ENCODE measurements at regions not wholly inside any gene's neighbourhood (a gene's known extent, or its start where the extent isn't known, plus 50 kb on each side); places are given as distances from the start of the nearest gene placed in this dataset.
A peak's percentile ranks its signal among the peaks of the same experiment; 100 is the strongest.

DNA sequence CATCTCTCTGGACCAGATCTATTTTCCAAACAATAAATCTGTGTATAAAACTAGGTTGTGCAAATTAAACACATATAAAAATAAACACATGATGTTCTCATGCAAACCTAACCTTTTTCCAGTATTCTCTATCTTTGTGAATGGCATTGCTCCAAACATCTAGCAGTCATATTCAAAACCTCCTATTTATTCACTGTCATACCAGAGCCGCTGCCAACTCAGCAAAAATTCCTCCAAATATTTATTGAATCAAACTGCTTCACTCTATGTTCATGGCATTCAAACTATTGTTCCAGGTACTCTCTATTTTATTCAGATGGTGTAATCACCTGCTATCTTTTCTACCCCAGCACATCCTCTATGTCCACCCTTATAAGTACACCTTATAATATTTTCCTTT, 652.1 kb upstream of the RIOK2 start:
- H3K4me3 ChIP-seq (ENCODE audit: insufficient read depth, low read depth, low read length), result no peak overlapping the region
- CTCF ChIA-PET, result no interaction called here
- no peak overlapping the region for H3K4ac ChIP-seq (ENCODE audit: low read depth, low read length)
- TF ChIP-seq MAFK (IDR thresholded peaks at IDR 0.05; ENCODE audit: low read depth, low read length) (peak; percentile 82), FOS (IDR thresholded peaks at IDR 0.05; ENCODE audit: low read depth, low read length) (no peak)
- dilution Hi-C loops (cut with HindIII; ENCODE audit: low sequenced_read_pairs, unreplicated experiment), result no loop called here
- 83% methylated on average over 1 of the region's 1 CpG; no CpG with 5 or more reads in 1 of the 2 experiments for WGBS, 2 experiments (ENCODE audit: extremely low coverage in 2 of 2, insufficient read length in 1 of 2)
- DNase-seq, result no peak
- no peak overlapping the region for H2BK15ac ChIP-seq (ENCODE audit: low read depth, low read length)
- no peak overlapping the region for H3K27ac ChIP-seq (ENCODE audit: insufficient read depth, low read length)
- no peak for ATAC-seq (ENCODE audit: low read depth)
- no peak overlapping the region for H2BK120ac ChIP-seq (ENCODE audit: low read depth, low read length)
- in situ Hi-C loops (cut with MboI; ENCODE audit: low sequenced_read_pairs), result no loop called here
- no peaks in the 10 kb centered on the region; the same call in 1 of the 2 replicates for H3K9me3 ChIP-seq (ENCODE audit: control insufficient read depth, insufficient read depth, low read length)
- H3K9me1 ChIP-seq (ENCODE audit: insufficient read depth, low read length), result no peaks in the 10 kb centered on the region
- no peak overlapping the region for H3K18ac ChIP-seq (ENCODE audit: low read depth, low read length)
- H2AFZ ChIP-seq (replicated peaks; ENCODE audit: low read length, poor library complexity), result no peak overlapping the region
- no peak overlapping the region for H2AK5ac ChIP-seq (ENCODE audit: low read depth, low read length)
- POLR2A ChIA-PET (ENCODE audit: unreplicated experiment), result no interaction called here
- H3K14ac ChIP-seq (replicated peaks; ENCODE audit: low read depth, low read length), result no peak overlapping the region
- no TSS peak for BruUV-seq (replicated peaks)
- intact Hi-C loops (cut with micrococcal nuclease), result loop anchor here (10.0 kb wide), 1 partner anchor 520 kb away; no protein-coding TSS in a partner anchor
- no peak overlapping the region for H2BK20ac ChIP-seq (ENCODE audit: low read depth, low read length)
- no peaks in the 10 kb centered on the region for H3K79me1 ChIP-seq (ENCODE audit: low read depth in 1 of 2, low read length in 2 of 2)
- H2AK9ac ChIP-seq (replicated peaks; ENCODE audit: low read depth, low read length, poor library complexity), result no peak overlapping the region
- H4K8ac ChIP-seq (ENCODE audit: low read depth in 2 of 2, low read length in 2 of 2), result no peak overlapping the region
- H2BK5ac ChIP-seq (ENCODE audit: low read depth, low read length, poor library complexity, severe bottlenecking), result no peak overlapping the region
- no peak overlapping the region for H3K9ac ChIP-seq (ENCODE audit: low read depth, low read length)
- H3K4me1 ChIP-seq (ENCODE audit: control insufficient read depth, insufficient read depth, low read length), result peaks cover 2% of the 10 kb centered on the region; the same call in 1 of the 2 replicates
- H4K91ac ChIP-seq (ENCODE audit: insufficient read depth, low read depth, low read length), result no peak overlapping the region
- no peak overlapping the region for H3K56ac ChIP-seq (ENCODE audit: extremely low read depth, insufficient read depth, low read length)
- H3K27me3 ChIP-seq (ENCODE audit: control insufficient read depth, insufficient read depth, low read length), result peaks cover 6% of the 10 kb centered on the region
- no peaks in the 10 kb centered on the region for H4K20me1 ChIP-seq (ENCODE audit: insufficient read depth, low read length)
- no peak overlapping the region for H3K4me2 ChIP-seq (ENCODE audit: low read depth, low read length)
- no peaks in the 10 kb centered on the region for H3K36me3 ChIP-seq (ENCODE audit: control insufficient read depth, insufficient read depth, low read length)
- H4K5ac ChIP-seq (ENCODE audit: low read depth, low read length), result no peak overlapping the region
- no peak overlapping the region for H3K23ac ChIP-seq (ENCODE audit: low read depth, low read length)
